VCaP (cell line): ENCODE measurements at regions not wholly inside any gene's neighbourhood (a gene's known extent, or its start where the extent isn't known, plus 50 kb on each side); places are given as distances from the start of the nearest gene placed in this dataset.

Experiments used
- H3K27ac ChIP-seq: fragments of 450-650 bp; 2 replicates; pipeline ENCODE4 v1.5.1; 2017
- CTCF ChIP-seq: fragments of 450-650 bp; conservative IDR thresholded peaks from 2 replicates; pipeline ENCODE4 v1.5.1; 2017; ENCODE audit warnings: mild to moderate bottlenecking, moderate library complexity

- no peak for TF ChIP-seq CTCF
- no peak overlapping the region for H3K27ac ChIP-seq
Measured at GRCh38 chr4:180528003-180528402, 1715.2 kb upstream of the TENM3 start.

DNA sequence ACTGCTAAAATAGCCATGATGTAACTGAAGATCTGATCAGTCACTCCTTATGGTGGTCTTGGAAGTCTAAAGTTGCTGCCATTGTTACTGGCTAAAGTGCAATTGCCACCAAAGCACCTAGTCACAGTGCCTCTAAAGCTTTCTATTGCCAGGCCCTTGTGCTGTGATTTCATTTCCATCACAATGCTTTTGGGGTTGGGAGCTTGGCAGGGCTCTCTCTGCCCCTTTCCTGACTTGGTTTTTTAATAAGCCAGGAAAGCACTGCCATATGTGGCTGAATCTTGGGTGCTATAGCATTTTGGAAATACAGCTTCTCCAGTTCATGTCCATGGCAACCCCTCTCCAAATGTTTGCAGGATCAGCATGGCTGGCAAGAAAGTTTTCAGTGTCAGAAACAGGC is 1712.4 kb upstream of the TENM3 start:
- H3K27ac ChIP-seq, result no peak overlapping the region
- TF ChIP-seq CTCF, result no peak

DNA sequence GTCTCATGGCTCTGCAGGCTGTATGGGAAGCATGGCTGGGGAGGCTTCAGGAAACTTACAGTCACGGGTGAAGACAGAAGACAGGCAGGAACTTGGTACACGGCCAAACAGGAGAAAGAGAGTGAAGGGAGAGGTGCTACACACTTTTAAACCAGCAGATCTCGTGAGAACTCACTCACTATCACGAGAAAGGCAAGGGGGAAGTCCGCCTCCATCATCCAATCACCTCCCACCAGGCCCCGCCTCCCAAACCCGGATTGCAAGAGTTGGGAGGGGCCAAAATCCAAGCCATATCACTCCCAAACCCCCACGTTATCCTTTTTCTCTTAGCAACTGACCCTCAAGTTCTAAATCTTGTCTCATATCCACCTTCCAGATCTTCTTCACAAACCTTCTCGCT is 1710.5 kb upstream of the TENM3 start:
- no peak overlapping the region for H3K27ac ChIP-seq
- no peak for TF ChIP-seq CTCF

GRCh38 chr4:180538384-180539057 is 1704.7 kb upstream of the TENM3 start:
- no peak overlapping the region for H3K27ac ChIP-seq
- TF ChIP-seq CTCF, result no peak

DNA sequence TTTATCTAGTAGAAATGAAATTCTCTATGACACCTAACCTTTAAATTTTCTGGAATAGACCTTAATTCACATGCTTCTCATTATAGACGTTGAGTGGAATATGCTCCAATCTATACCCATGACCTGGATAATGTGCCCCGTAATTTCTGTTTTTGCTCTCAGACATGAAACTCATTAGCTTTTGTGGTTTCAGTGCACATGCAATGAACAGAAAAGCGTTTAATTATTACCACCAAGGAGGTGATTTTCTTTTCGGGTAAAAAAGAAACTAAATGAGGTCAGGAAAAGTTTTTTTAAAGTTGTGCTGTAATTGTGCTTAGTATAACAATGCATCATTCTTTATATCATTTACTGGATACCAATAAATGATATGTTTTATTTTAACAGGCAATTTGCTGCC is 1703.9 kb upstream of the TENM3 start:
- no peak overlapping the region for H3K27ac ChIP-seq
- TF ChIP-seq CTCF, result no peak

- no peak overlapping the region for H3K27ac ChIP-seq
- no peak for TF ChIP-seq CTCF
Measured at GRCh38 chr4:180541678-180542077, 1701.5 kb upstream of the TENM3 start.

- no peak for TF ChIP-seq CTCF
Measured at GRCh38 chr4:180542445-180543100, 1700.6 kb upstream of the TENM3 start.

More at GRCh38 chr4:180542445-180543100, 1700.6 kb upstream of the TENM3 start:
- no peak overlapping the region for H3K27ac ChIP-seq
